H9 (cell line): ENCODE measurements at regions not wholly inside any gene's neighbourhood (a gene's known extent, or its start where the extent isn't known, plus 50 kb on each side); places are given as distances from the start of the nearest gene placed in this dataset.
"Not testable (repeated sequence)": the region's sequence is repeated elsewhere in the genome, so short reads cannot be mapped to it uniquely, and the experiment has no call there.

Experiments
- DNase-seq: peaks from one replicate; pipeline ENCODE4 v3.0.0-alpha.2; 2017
- H2AFZ ChIP-seq: one replicate; pipeline ENCODE4 v1.6.1; 2013; ENCODE audit warnings: mild to moderate bottlenecking, low read length, control low read depth, moderate library complexity
- H2AK5ac ChIP-seq: 2 replicates; pipeline ENCODE4 v1.6.1; 2013; ENCODE audit warnings: low read length, control low read depth, mixed read lengths; ENCODE audit not compliant: insufficient read length
- H2BK120ac ChIP-seq: one replicate; pipeline ENCODE4 v1.6.1; 2013; ENCODE audit warnings: low read depth, mild to moderate bottlenecking, low read length, control low read depth, inconsistent platforms; ENCODE audit not compliant: poor library complexity, severe bottlenecking
- H2BK12ac ChIP-seq: 2 replicates; pipeline ENCODE4 v1.6.1; 2013; ENCODE audit warnings: low read length, control low read depth, mixed read lengths, low read depth; ENCODE audit not compliant: insufficient read length
- H2BK15ac ChIP-seq: 2 replicates; pipeline ENCODE4 v1.6.1; 2013; ENCODE audit warnings: low read depth, low read length, control low read depth
- H2BK20ac ChIP-seq: one replicate; pipeline ENCODE4 v1.6.1; 2013; ENCODE audit warnings: low read depth, mild to moderate bottlenecking, low read length, control low read depth, inconsistent platforms; ENCODE audit not compliant: poor library complexity, severe bottlenecking
- H2BK5ac ChIP-seq: 2 replicates; pipeline ENCODE4 v1.6.1; 2013; ENCODE audit warnings: low read length, control low read depth, mixed read lengths; ENCODE audit not compliant: insufficient read length
- H3K14ac ChIP-seq: 2 replicates; pipeline ENCODE4 v1.6.1; 2013; ENCODE audit warnings: low read length, control low read depth; ENCODE audit not compliant: insufficient read depth
- H3K18ac ChIP-seq: 2 replicates; pipeline ENCODE4 v1.6.1; 2013; ENCODE audit warnings: low read depth, mild to moderate bottlenecking, mixed read lengths, low read length, control low read depth; ENCODE audit not compliant: insufficient read length
- H3K23ac ChIP-seq: 2 replicates; pipeline ENCODE4 v1.6.1; 2013; ENCODE audit warnings: low read length, control low read depth, mixed read lengths, low read depth; ENCODE audit not compliant: insufficient read length
- H3K23me2 ChIP-seq: 2 replicates; pipeline ENCODE4 v1.6.1; 2013; ENCODE audit warnings: low read depth, mild to moderate bottlenecking, mixed read lengths, low read length, control low read depth; ENCODE audit not compliant: insufficient read length, poor library complexity, severe bottlenecking
- H3K27ac ChIP-seq: 2 replicates; pipeline ENCODE4 v1.5.1; 2013; ENCODE audit warnings: low read length, control low read depth, mixed read lengths, low read depth; ENCODE audit not compliant: insufficient read length
- H3K27me3 ChIP-seq: 2 replicates; pipeline ENCODE4 v1.6.1; 2013; ENCODE audit warnings: low read length, control low read depth, inconsistent platforms; ENCODE audit not compliant: insufficient read depth
- H3K4ac ChIP-seq: 2 replicates; pipeline ENCODE4 v1.6.1; 2013; ENCODE audit warnings: low read depth, mild to moderate bottlenecking, control low read depth, inconsistent platforms, low read length, moderate library complexity
- H3K4me1 ChIP-seq: 2 replicates; pipeline ENCODE4 v1.6.1; 2013; ENCODE audit warnings: low read length, control low read depth, inconsistent platforms; ENCODE audit not compliant: insufficient read depth
- H3K4me2 ChIP-seq: 2 replicates; pipeline ENCODE4 v1.6.1; 2013; ENCODE audit warnings: low read length, control low read depth, mixed read lengths; ENCODE audit not compliant: insufficient read length, insufficient read depth
- H3K56ac ChIP-seq: 2 replicates; pipeline ENCODE4 v1.6.1; 2013; ENCODE audit warnings: low read depth, mild to moderate bottlenecking, mixed read lengths, low read length, control low read depth; ENCODE audit not compliant: insufficient read length
- H3K79me1 ChIP-seq: 2 replicates; pipeline ENCODE4 v1.6.1; 2013; ENCODE audit warnings: low read depth, mild to moderate bottlenecking, moderate library complexity, low read length, control low read depth, inconsistent platforms; ENCODE audit not compliant: insufficient read depth, poor library complexity, severe bottlenecking
- H3K79me2 ChIP-seq: 2 replicates; pipeline ENCODE4 v1.6.1; 2013; ENCODE audit warnings: low read length, control low read depth, inconsistent platforms; ENCODE audit not compliant: insufficient read depth
- H3K9ac ChIP-seq: 2 replicates; pipeline ENCODE4 v1.6.1; 2013; ENCODE audit warnings: low read length, control low read depth, mixed read lengths; ENCODE audit not compliant: insufficient read length; ENCODE audit errors: extremely low read depth
- H3K9me3 ChIP-seq: one replicate; pipeline ENCODE4 v1.6.1; 2013; ENCODE audit warnings: low read depth, low read length, inconsistent platforms; ENCODE audit not compliant: control insufficient read depth
- H3T11ph ChIP-seq: one replicate; pipeline ENCODE4 v1.6.1; 2013; ENCODE audit warnings: mild to moderate bottlenecking, low read length, control low read depth, inconsistent platforms
- H4K20me1 ChIP-seq: one replicate; pipeline ENCODE4 v1.6.1; 2013; ENCODE audit not compliant: control insufficient read depth, insufficient read length, insufficient read depth
- H4K5ac ChIP-seq: 2 replicates; pipeline ENCODE4 v1.6.1; 2013; ENCODE audit warnings: low read depth, mild to moderate bottlenecking, mixed read lengths, low read length, control low read depth; ENCODE audit not compliant: insufficient read length
- H4K8ac ChIP-seq: replicated peaks from 2 replicates; pipeline ENCODE4 v1.6.1; 2013; ENCODE audit warnings: low read length, control low read depth, mixed read lengths, low read depth; ENCODE audit not compliant: insufficient read length
- H4K91ac ChIP-seq: 2 replicates; pipeline ENCODE4 v1.6.1; 2013; ENCODE audit warnings: low read depth, mild to moderate bottlenecking, moderate library complexity, mixed read lengths, low read length, control low read depth; ENCODE audit not compliant: insufficient read length
- H3K27ac Mint-ChIP-seq, 3 experiments: 2 replicates in 2 of 3; 3 replicates in 1 of 3; pipeline ENCODE4 v1.8.0; 2020 to 2021; ENCODE audit warnings: mixed read lengths in 3 of 3, mild to moderate bottlenecking in 1 of 3, moderate library complexity in 1 of 3
- H3K27me3 Mint-ChIP-seq: 2 replicates; pipeline ENCODE4 v1.8.0; 2021; ENCODE audit warnings: low read depth, mild to moderate bottlenecking, moderate library complexity, mixed read lengths
- H3K36me3 Mint-ChIP-seq, 3 experiments: 2 replicates in 2 of 3; 3 replicates in 1 of 3; pipeline ENCODE4 v1.8.0; 2020 to 2021; ENCODE audit warnings: low read depth in 3 of 3, mixed read lengths in 3 of 3; ENCODE audit not compliant: insufficient read depth in 1 of 3
- H3K4me1 Mint-ChIP-seq, 2 experiments: 2 replicates each; pipeline ENCODE4 v1.8.0; 2020; ENCODE audit warnings: mixed read lengths in 2 of 2
- H3K4me3 Mint-ChIP-seq, 2 experiments: 2 replicates in 1 of 2; 3 replicates in 1 of 2; pipeline ENCODE4 v1.8.0; 2020 to 2021; ENCODE audit warnings: mild to moderate bottlenecking in 2 of 2, mixed read lengths in 2 of 2, moderate library complexity in 1 of 2
- H3K9me3 Mint-ChIP-seq, 2 experiments: 2 replicates in 1 of 2; 3 replicates in 1 of 2; pipeline ENCODE4 v1.8.0; 2020; ENCODE audit warnings: mild to moderate bottlenecking in 2 of 2, mixed read lengths in 2 of 2, moderate library complexity in 1 of 2
- WGBS: extraction: QIAGEN DNeasy Blood & Tissue Kit; methylation state at CpG from one replicate; pipeline ENCODE4 v1.1.7; 2013; ENCODE audit warnings: missing lambda C conversion rate, low lambda C conversion rate, mixed read lengths; ENCODE audit not compliant: insufficient read length; ENCODE audit errors: extremely low coverage; 5-methylcytosine and 5-hydroxymethylcytosine counted together

DNA sequence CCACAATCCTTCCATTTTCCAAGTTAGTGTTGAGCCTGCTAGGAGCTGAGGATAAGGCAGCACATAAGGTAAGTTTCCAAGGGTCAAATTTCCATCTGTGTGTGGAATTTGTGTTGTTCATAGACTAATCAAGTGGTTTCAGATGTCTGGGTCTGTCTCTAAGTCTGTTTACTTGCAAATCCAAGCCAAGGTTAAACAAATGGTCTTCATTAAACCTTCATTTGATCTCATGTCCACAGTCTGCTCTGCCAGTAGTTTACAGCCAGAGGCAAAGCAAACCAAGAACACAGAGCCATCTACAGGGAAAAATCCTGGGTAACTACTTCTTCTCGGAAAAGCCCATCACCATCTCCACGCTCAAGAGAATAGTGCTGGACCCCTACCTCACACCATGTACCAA lies 5450.2 kb upstream of the TPTE start:
- not testable (repeated sequence) for H2BK120ac ChIP-seq, H2BK12ac ChIP-seq, H3K9me3 ChIP-seq, H3K4ac ChIP-seq, H2AK5ac ChIP-seq, H3K4me2 ChIP-seq, H3K14ac ChIP-seq, H2AFZ ChIP-seq, H3K27me3 ChIP-seq, H2BK15ac ChIP-seq, H3K79me2 ChIP-seq, H3K4me1 ChIP-seq, H4K20me1 ChIP-seq, H3K23me2 ChIP-seq, H3K27ac Mint-ChIP-seq, H3K9ac ChIP-seq, H3K23ac ChIP-seq, H3K56ac ChIP-seq, H3K27me3 Mint-ChIP-seq, H4K5ac ChIP-seq, H3T11ph ChIP-seq, H4K91ac ChIP-seq, H2BK20ac ChIP-seq, H3K4me3 Mint-ChIP-seq, H3K36me3 Mint-ChIP-seq, H4K8ac ChIP-seq, H3K79me1 ChIP-seq, H3K27ac ChIP-seq, DNase-seq, H3K4me1 Mint-ChIP-seq, H3K18ac ChIP-seq, H2BK5ac ChIP-seq, H3K9me3 Mint-ChIP-seq
- WGBS: no CpG with 5 or more reads among the region's 2 CpGs

GRCh38 chr21:5076854-5077253 lies 5444.5 kb upstream of the TPTE start:
- H3K4me1 Mint-ChIP-seq, H4K5ac ChIP-seq, H2BK5ac ChIP-seq, H3K23ac ChIP-seq, H3K4me1 ChIP-seq, H3K79me1 ChIP-seq, H3K9ac ChIP-seq, H4K91ac ChIP-seq, DNase-seq, H3K27ac Mint-ChIP-seq, H3K36me3 Mint-ChIP-seq, H4K8ac ChIP-seq, H3K4ac ChIP-seq, H3K4me2 ChIP-seq, H4K20me1 ChIP-seq, H3K4me3 Mint-ChIP-seq, H3K18ac ChIP-seq, H3K23me2 ChIP-seq, H3K9me3 ChIP-seq, H2BK120ac ChIP-seq, H3K9me3 Mint-ChIP-seq, H2BK20ac ChIP-seq, H3K27me3 ChIP-seq, H2AK5ac ChIP-seq, H2BK12ac ChIP-seq, H2AFZ ChIP-seq, H3K27ac ChIP-seq, H3K56ac ChIP-seq, H3K27me3 Mint-ChIP-seq, H3K14ac ChIP-seq, H2BK15ac ChIP-seq, H3T11ph ChIP-seq, H3K79me2 ChIP-seq: not testable (repeated sequence)
- no CpG with 5 or more reads among the region's 7 CpGs for WGBS

GRCh38 chr21:5079361-5079760 lies 5442.0 kb upstream of the TPTE start:
- not testable (repeated sequence) for H3K4ac ChIP-seq, H2AFZ ChIP-seq, DNase-seq, H3K79me2 ChIP-seq, H3K56ac ChIP-seq, H3K79me1 ChIP-seq, H3K9me3 Mint-ChIP-seq, H4K8ac ChIP-seq, H2BK20ac ChIP-seq, H3K27me3 ChIP-seq, H3K23me2 ChIP-seq, H3K9ac ChIP-seq, H2BK12ac ChIP-seq, H2AK5ac ChIP-seq, H3K27me3 Mint-ChIP-seq, H3K27ac ChIP-seq, H3K14ac ChIP-seq, H3K23ac ChIP-seq, H2BK120ac ChIP-seq, H3K18ac ChIP-seq, H3K4me3 Mint-ChIP-seq, H2BK15ac ChIP-seq, H3K9me3 ChIP-seq, H3K4me1 Mint-ChIP-seq, H3T11ph ChIP-seq, H3K4me2 ChIP-seq, H2BK5ac ChIP-seq, H3K36me3 Mint-ChIP-seq, H4K20me1 ChIP-seq, H4K91ac ChIP-seq, H4K5ac ChIP-seq, H3K4me1 ChIP-seq, H3K27ac Mint-ChIP-seq
- no CpG with 5 or more reads among the region's 8 CpGs for WGBS
